Caco-2 (cell line): ENCODE measurements at regions not wholly inside any gene's neighbourhood (a gene's known extent, or its start where the extent isn't known, plus 50 kb on each side); places are given as distances from the start of the nearest gene placed in this dataset.

ENCODE experiments used
- BruUV-seq: library from RNA; stranded (reverse); fragments of 400-500 nt; replicated peaks from 2 replicates; lab custom pipeline; 2021; lab: Mats Ljungman, UMichigan
- CTCF ChIA-PET: fragments of 300-600 bp; sonication (Branson Sonifier 250); formaldehyde crosslinking; loops from one replicate; lab custom pipeline; 2022; ENCODE audit warnings: antibody characterized with exemption; lab: Charles Lee
- POLR2A ChIA-PET: fragments of 300-600 bp; sonication (Branson Sonifier 250); formaldehyde crosslinking; loops from one replicate; lab custom pipeline; 2022; ENCODE audit warnings: antibody characterized with exemption; lab: Charles Lee
- DNase-seq, 2 experiments: peaks; one replicate each; pipeline versions ENCODE4 v3.0.0 to v3.0.0-alpha.2; 2020 to 2022
- H3K27me3 ChIP-seq: replicated peaks from 2 replicates; pipeline ENCODE4 v1.6.0; 2011; ENCODE audit warnings: low read length; ENCODE audit not compliant: control insufficient read depth, insufficient read depth
- H3K36me3 ChIP-seq: 2 replicates; pipeline ENCODE4 v1.5.1; 2011; ENCODE audit warnings: low read length; ENCODE audit not compliant: control insufficient read depth, insufficient read depth
- H3K4me1 ChIP-seq: fragments of 250-450 bp; sonication (Bioruptor Pico); 2 replicates; pipeline ENCODE4 v1.5.1; 2020; ENCODE audit warnings: mild to moderate bottlenecking
- H3K4me3 ChIP-seq: 2 replicates; pipeline ENCODE4 v1.5.1; 2011; ENCODE audit warnings: low read depth, mild to moderate bottlenecking, control low read depth, low read length
- H3K9me3 ChIP-seq: fragments of 250-450 bp; sonication (Bioruptor Pico); 2 replicates; pipeline ENCODE4 v1.5.1; 2020; ENCODE audit warnings: mild to moderate bottlenecking, moderate library complexity
- H3K27ac Mint-ChIP-seq: one replicate; pipeline ENCODE4 v1.8.0; 2022; ENCODE audit warnings: mixed read lengths; ENCODE audit not compliant: unreplicated experiment
- H3K27me3 Mint-ChIP-seq: one replicate; pipeline ENCODE4 v1.8.0; 2022; ENCODE audit warnings: mixed read lengths; ENCODE audit not compliant: insufficient read depth, unreplicated experiment
- H3K36me3 Mint-ChIP-seq: one replicate; pipeline ENCODE4 v1.8.0; 2022; ENCODE audit warnings: mild to moderate bottlenecking, mixed read lengths; ENCODE audit not compliant: insufficient read depth, unreplicated experiment
- H3K4me1 Mint-ChIP-seq: one replicate; pipeline ENCODE4 v1.8.0; 2022; ENCODE audit warnings: low read depth, mixed read lengths; ENCODE audit not compliant: unreplicated experiment
- H3K4me3 Mint-ChIP-seq: one replicate; pipeline ENCODE4 v1.8.0; 2022; ENCODE audit warnings: mild to moderate bottlenecking, moderate library complexity, mixed read lengths; ENCODE audit not compliant: unreplicated experiment
- H3K9me3 Mint-ChIP-seq: one replicate; pipeline ENCODE4 v1.8.0; 2022; ENCODE audit warnings: mixed read lengths; ENCODE audit not compliant: unreplicated experiment
- CTCF ChIP-seq, 2 experiments: fragments of 200-600 bp in 1 of 2; IDR thresholded peaks; 1 replicate in 1 of 2; 2 replicates in 1 of 2; pipeline versions ENCODE4 v1.5.1 to v1.8.0; 2011 to 2022; ENCODE audit warnings: antibody characterized with exemption in 1 of 2, control low read depth in 1 of 2, inconsistent platforms in 1 of 2, low read depth in 1 of 2, low read length in 1 of 2, mild to moderate bottlenecking in 1 of 2, moderate library complexity in 1 of 2; ENCODE audit not compliant: insufficient read depth in 1 of 2, severe bottlenecking in 1 of 2, unreplicated experiment in 1 of 2
- intact Hi-C: fragments of 100-400 bp; cut with micrococcal nuclease; formaldehyde crosslinking; loops from one replicate; pipeline ENCODE4 v1.10.0; 2022; ENCODE audit not compliant: unreplicated experiment

- Histone ChIP-seq H3K4me3 (no peak overlapping the region), H3K27me3 (no peaks in the 10 kb centered on the region), H3K4me1 (no peaks in the 10 kb centered on the region), H3K9me3 (no peaks in the 10 kb centered on the region), H3K36me3 (no peaks in the 10 kb centered on the region)
- Mint-ChIP-seq H3K27me3 (no peaks in the 10 kb centered on the region), H3K36me3 (no peaks in the 10 kb centered on the region), H3K27ac (no peak overlapping the region), H3K4me1 (no peaks in the 10 kb centered on the region), H3K4me3 (no peak overlapping the region), H3K9me3 (no peaks in the 10 kb centered on the region)
- intact Hi-C loops = no loop called here
- ChIA-PET POLR2A (no interaction called here), CTCF (no interaction called here)
- no peak for TF ChIP-seq CTCF (IDR thresholded peaks at IDR 0.05; ENCODE audit: insufficient read depth in 1 of 2, low read depth in 1 of 2, low read length in 1 of 2, severe bottlenecking in 1 of 2, unreplicated experiment in 1 of 2)
- no peak for DNase-seq
- no TSS peak for BruUV-seq
Measured at GRCh38 chr18:77433076-77433475, 183.4 kb downstream of the GALR1 start.

- POLR2A ChIA-PET = no interaction called here
- no peaks in the 10 kb centered on the region for H3K4me1 Mint-ChIP-seq
- Histone ChIP-seq H3K4me3 (no peak overlapping the region), H3K27me3 (no peaks in the 10 kb centered on the region), H3K36me3 (no peaks in the 10 kb centered on the region), H3K9me3 (no peaks in the 10 kb centered on the region), H3K4me1 (no peaks in the 10 kb centered on the region)
- no peak overlapping the region for H3K27ac Mint-ChIP-seq
- H3K9me3 Mint-ChIP-seq = no peaks in the 10 kb centered on the region
- no peak overlapping the region for H3K4me3 Mint-ChIP-seq
- intact Hi-C loops = no loop called here
- DNase-seq = no peak
- H3K27me3 Mint-ChIP-seq = peaks cover 4% of the 10 kb centered on the region
- no peak for TF ChIP-seq CTCF (IDR thresholded peaks at IDR 0.05; ENCODE audit: insufficient read depth in 1 of 2, low read depth in 1 of 2, low read length in 1 of 2, severe bottlenecking in 1 of 2, unreplicated experiment in 1 of 2)
- H3K36me3 Mint-ChIP-seq = no peaks in the 10 kb centered on the region
- CTCF ChIA-PET = no interaction called here
- BruUV-seq = no TSS peak
Measured at GRCh38 chr18:77439888-77440287, 190.2 kb downstream of the GALR1 start.

GRCh38 chr18:77442393-77442792, 192.7 kb downstream of the GALR1 start:
- Mint-ChIP-seq H3K4me1 (no peaks in the 10 kb centered on the region), H3K9me3 (no peaks in the 10 kb centered on the region), H3K4me3 (no peak overlapping the region), H3K27me3 (peaks cover 4% of the 10 kb centered on the region), H3K27ac (no peak overlapping the region), H3K36me3 (no peaks in the 10 kb centered on the region)
- no peak for TF ChIP-seq CTCF (IDR thresholded peaks at IDR 0.05; ENCODE audit: insufficient read depth in 1 of 2, low read depth in 1 of 2, low read length in 1 of 2, severe bottlenecking in 1 of 2, unreplicated experiment in 1 of 2)
- ChIA-PET POLR2A (no interaction called here), CTCF (no interaction called here)
- no peaks in the 10 kb centered on the region for H3K9me3 ChIP-seq
- intact Hi-C loops = no loop called here
- no peaks in the 10 kb centered on the region for H3K4me1 ChIP-seq
- DNase-seq = no peak
- H3K4me3 ChIP-seq = no peak overlapping the region
- H3K27me3 ChIP-seq = no peaks in the 10 kb centered on the region
- BruUV-seq = no TSS peak
- no peaks in the 10 kb centered on the region for H3K36me3 ChIP-seq
